PC-3 (cell line): ENCODE measurements at regions not wholly inside any gene's neighbourhood (a gene's known extent, or its start where the extent isn't known, plus 50 kb on each side); places are given as distances from the start of the nearest gene placed in this dataset.

Experiments
- ATAC-seq: fragments of 200-7000 bp; cut with Tn5 transposase; 2 replicates; pipeline ENCODE4 v1.9.1; 2020; ENCODE audit warnings: mild to moderate bottlenecking, moderate library complexity
- BruUV-seq: library from RNA; stranded (reverse); fragments of 400-500 nt; replicated peaks from 2 replicates; lab custom pipeline; 2021; lab: Mats Ljungman, UMichigan
- CTCF ChIA-PET: fragments of 300-600 bp; sonication (Branson Sonifier 250); formaldehyde crosslinking; loops from one replicate; lab custom pipeline; 2022; ENCODE audit warnings: antibody characterized with exemption; lab: Charles Lee
- POLR2A ChIA-PET: fragments of 300-600 bp; sonication (Branson Sonifier 250); formaldehyde crosslinking; loops from one replicate; lab custom pipeline; 2022; ENCODE audit warnings: antibody characterized with exemption; ENCODE audit not compliant: unreplicated experiment; lab: Charles Lee
- DNase-seq: peaks from one replicate; pipeline ENCODE4 v3.0.0-alpha.2; 2015
- H2AFZ ChIP-seq: fragments of 300-600 bp; sonication (generic); 2 replicates; pipeline ENCODE4 v1.6.0; 2016; ENCODE audit warnings: antibody characterized with exemption, low read length
- H3F3A ChIP-seq: fragments of 300-600 bp; sonication (generic); one replicate; pipeline ENCODE4 v1.6.0; 2017; ENCODE audit warnings: antibody characterized with exemption, low read length, control low read depth, mild to moderate bottlenecking; ENCODE audit not compliant: unreplicated experiment
- H3K27ac ChIP-seq: fragments of 300-600 bp; sonication (generic); 2 replicates; pipeline ENCODE4 v1.5.1; 2016; ENCODE audit warnings: mild to moderate bottlenecking, low read length
- H3K27me3 ChIP-seq: fragments of 300-600 bp; sonication (generic); 2 replicates; pipeline ENCODE4 v1.6.1; 2016; ENCODE audit warnings: low read length, mixed read lengths
- H3K36me3 ChIP-seq: fragments of 300-600 bp; sonication (generic); 2 replicates; pipeline ENCODE4 v1.6.1; 2016; ENCODE audit warnings: low read depth, mixed run types, low read length, mixed read lengths
- H3K4me1 ChIP-seq: fragments of 300-600 bp; sonication (generic); 2 replicates; pipeline ENCODE4 v1.5.1; 2016; ENCODE audit warnings: low read length; ENCODE audit not compliant: insufficient read depth
- H3K4me2 ChIP-seq: fragments of 300-600 bp; sonication (generic); 2 replicates; pipeline ENCODE4 v1.6.0; 2016; ENCODE audit warnings: low read length
- H3K4me3 ChIP-seq: fragments of 300-600 bp; sonication (generic); 2 replicates; pipeline ENCODE4 v1.5.1; 2016; ENCODE audit warnings: mild to moderate bottlenecking, low read length, mixed read lengths
- H3K79me2 ChIP-seq: fragments of 300-600 bp; sonication (generic); 2 replicates; pipeline ENCODE4 v1.6.1; 2017; ENCODE audit warnings: low read length, mixed read lengths
- H3K9ac ChIP-seq: fragments of 300-600 bp; sonication (generic); 2 replicates; pipeline ENCODE4 v1.6.0; 2016; ENCODE audit warnings: mild to moderate bottlenecking, low read length
- H3K9me2 ChIP-seq: fragments of 300-600 bp; sonication (generic); replicated peaks from 2 replicates; pipeline ENCODE4 v1.6.1; 2016; ENCODE audit warnings: mixed run types, low read length, mixed read lengths
- H3K9me3 ChIP-seq: fragments of 300-600 bp; sonication (generic); 2 replicates; pipeline ENCODE4 v1.6.1; 2016; ENCODE audit warnings: low read length, mixed read lengths
- H4K20me1 ChIP-seq: fragments of 300-600 bp; sonication (generic); 2 replicates; pipeline ENCODE4 v1.6.1; 2016; ENCODE audit warnings: low read length, mixed read lengths
- EZH2 ChIP-seq: fragments of 300-600 bp; sonication (generic); IDR thresholded peaks from one replicate; pipeline ENCODE4 v1.6.1; 2017; ENCODE audit warnings: antibody characterized with exemption, mild to moderate bottlenecking, low read length; ENCODE audit not compliant: unreplicated experiment
- EZH2phosphoT487 ChIP-seq: fragments of 300-600 bp; sonication (generic); IDR thresholded peaks from 2 replicates; pipeline ENCODE4 v1.6.1; 2018; ENCODE audit warnings: mild to moderate bottlenecking, antibody characterized with exemption, low read length, borderline replicate concordance
- intact Hi-C: fragments of 100-400 bp; cut with micrococcal nuclease; formaldehyde crosslinking; loops from 2 replicates; pipeline ENCODE4 v1.9.0; 2023
- TF ChIP-seq, protein P1 (sequence below): fragments of 300-600 bp; sonication (generic); conservative IDR thresholded peaks from 2 replicates; pipeline ENCODE4 v1.5.1; 2017; ENCODE audit warnings: antibody characterized with exemption, low read depth, mild to moderate bottlenecking, low read length

DNA sequence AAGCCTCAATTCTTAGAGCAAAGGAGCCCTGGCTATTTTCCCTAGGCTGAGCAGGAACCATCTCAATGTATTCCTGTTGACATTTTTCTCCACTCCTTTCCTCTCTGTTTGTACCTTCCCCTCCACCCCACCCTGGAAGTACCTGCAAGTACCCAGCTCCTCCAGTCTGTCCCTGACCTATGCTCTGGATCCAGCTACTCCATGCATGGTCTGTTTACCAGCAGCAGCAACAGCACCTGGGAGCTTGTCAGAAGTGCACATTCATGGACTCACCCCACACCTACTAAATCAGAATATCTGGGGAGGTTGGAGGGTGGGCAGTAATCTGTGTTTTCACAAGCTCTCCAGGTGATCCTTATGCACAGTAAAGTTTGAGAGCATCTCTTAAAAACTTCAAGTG, 240.7 kb upstream of the UMPS start:
- H3K27me3 ChIP-seq = no peaks in the 10 kb centered on the region
- ChIA-PET CTCF (no interaction called here), POLR2A (no interaction called here)

DNA sequence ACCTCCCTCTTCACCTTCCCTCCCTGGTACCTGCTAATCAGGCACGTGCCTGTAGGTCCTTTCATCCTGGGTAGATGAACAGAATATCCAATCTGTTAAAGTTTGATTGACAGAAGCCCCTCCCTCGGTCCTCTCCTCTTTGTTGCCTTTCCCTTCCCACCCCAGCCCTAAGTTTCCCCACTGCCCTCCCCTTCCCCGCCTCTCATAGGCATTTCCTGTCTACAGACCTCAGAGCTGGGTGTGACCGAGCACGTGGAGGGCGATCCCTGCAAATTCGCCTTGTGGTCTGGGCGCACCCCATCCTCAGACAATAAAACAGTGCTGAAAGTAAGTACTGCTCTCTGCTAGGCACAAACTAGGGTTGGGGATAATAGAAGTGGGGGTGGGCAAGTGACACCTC, 239.2 kb upstream of the UMPS start:
- H3K79me2 ChIP-seq = no peaks in the 10 kb centered on the region
- no peaks in the 10 kb centered on the region for H3F3A ChIP-seq
- no peak for ATAC-seq
- no peak for DNase-seq
- intact Hi-C loops = no loop called here
- H3K9me3 ChIP-seq = no peaks in the 10 kb centered on the region
- no peak for TF ChIP-seq EZH2
- TF ChIP-seq, protein P1, sequence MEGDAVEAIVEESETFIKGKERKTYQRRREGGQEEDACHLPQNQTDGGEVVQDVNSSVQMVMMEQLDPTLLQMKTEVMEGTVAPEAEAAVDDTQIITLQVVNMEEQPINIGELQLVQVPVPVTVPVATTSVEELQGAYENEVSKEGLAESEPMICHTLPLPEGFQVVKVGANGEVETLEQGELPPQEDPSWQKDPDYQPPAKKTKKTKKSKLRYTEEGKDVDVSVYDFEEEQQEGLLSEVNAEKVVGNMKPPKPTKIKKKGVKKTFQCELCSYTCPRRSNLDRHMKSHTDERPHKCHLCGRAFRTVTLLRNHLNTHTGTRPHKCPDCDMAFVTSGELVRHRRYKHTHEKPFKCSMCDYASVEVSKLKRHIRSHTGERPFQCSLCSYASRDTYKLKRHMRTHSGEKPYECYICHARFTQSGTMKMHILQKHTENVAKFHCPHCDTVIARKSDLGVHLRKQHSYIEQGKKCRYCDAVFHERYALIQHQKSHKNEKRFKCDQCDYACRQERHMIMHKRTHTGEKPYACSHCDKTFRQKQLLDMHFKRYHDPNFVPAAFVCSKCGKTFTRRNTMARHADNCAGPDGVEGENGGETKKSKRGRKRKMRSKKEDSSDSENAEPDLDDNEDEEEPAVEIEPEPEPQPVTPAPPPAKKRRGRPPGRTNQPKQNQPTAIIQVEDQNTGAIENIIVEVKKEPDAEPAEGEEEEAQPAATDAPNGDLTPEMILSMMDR = no peak
- H3K4me2 ChIP-seq = no peak overlapping the region
- no peaks in the 10 kb centered on the region for H3K9me2 ChIP-seq
- no peak overlapping the region for H3K27ac ChIP-seq
- H3K27me3 ChIP-seq = no peaks in the 10 kb centered on the region
- ChIA-PET POLR2A (interaction anchor here (0.8 kb wide), 1 partner anchor 575 kb away, joined by 4 read pairs; no protein-coding TSS in a partner anchor), CTCF (no interaction called here)
- no peaks in the 10 kb centered on the region for H3K36me3 ChIP-seq
- H3K4me3 ChIP-seq = no peak overlapping the region
- no TSS peak for BruUV-seq
- H4K20me1 ChIP-seq = no peaks in the 10 kb centered on the region
- H3K4me1 ChIP-seq = peaks cover 6% of the 10 kb centered on the region; the same call in 1 of the 2 replicates
- no peak overlapping the region for H3K9ac ChIP-seq
- no peak overlapping the region for H2AFZ ChIP-seq

More for the DNA sequence above, 240.7 kb upstream of the UMPS start:
- H3K9ac ChIP-seq = no peak overlapping the region
- no TSS peak for BruUV-seq
- peaks cover 6% of the 10 kb centered on the region; the same call in 1 of the 2 replicates for H3K4me1 ChIP-seq
- intact Hi-C loops = no loop called here
- H3K9me2 ChIP-seq = no peaks in the 10 kb centered on the region
- H3K4me3 ChIP-seq = no peak overlapping the region
- TF ChIP-seq, protein P1 = no peak
- TF ChIP-seq EZH2phosphoT487 (no peak), EZH2 (no peak)
- DNase-seq (no peak), ATAC-seq (no peak)
- H2AFZ ChIP-seq = no peak overlapping the region
- H4K20me1 ChIP-seq = no peaks in the 10 kb centered on the region
- H3K79me2 ChIP-seq = no peaks in the 10 kb centered on the region
- no peaks in the 10 kb centered on the region for H3K36me3 ChIP-seq
- no peaks in the 10 kb centered on the region for H3K9me3 ChIP-seq
- no peak overlapping the region for H3K27ac ChIP-seq
- H3F3A ChIP-seq = no peaks in the 10 kb centered on the region
- no peak overlapping the region for H3K4me2 ChIP-seq

DNA sequence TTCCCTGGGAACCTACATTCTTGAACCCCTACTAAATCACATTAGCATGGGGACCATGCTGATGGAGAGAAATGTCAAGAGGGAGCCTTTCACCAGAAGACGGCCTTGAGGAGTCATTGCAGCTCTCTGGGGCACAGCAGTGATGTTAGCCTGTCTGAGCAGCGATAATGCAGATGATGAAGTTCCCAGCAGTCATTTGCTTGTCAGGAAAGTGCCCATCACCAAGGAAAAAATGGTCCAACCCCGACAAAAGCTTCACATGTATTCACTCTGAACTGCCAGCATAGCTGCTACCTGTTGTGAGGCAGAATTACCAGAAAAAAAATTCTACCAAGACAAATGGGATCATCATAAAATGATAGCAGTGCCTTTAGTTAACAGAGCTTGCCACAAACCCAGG, 238.4 kb upstream of the UMPS start:
- DNase-seq (no peak), ATAC-seq (no peak)
- H3K4me1 ChIP-seq = peaks cover 6% of the 10 kb centered on the region; the same call in 1 of the 2 replicates
- no TSS peak for BruUV-seq
- H3K9ac ChIP-seq = no peak overlapping the region
- no peak overlapping the region for H3K4me2 ChIP-seq
- ChIA-PET POLR2A (no interaction called here), CTCF (no interaction called here)
- no peak overlapping the region for H3K4me3 ChIP-seq
- H3F3A ChIP-seq = no peaks in the 10 kb centered on the region
- H3K27ac ChIP-seq = no peak overlapping the region
- no peak for TF ChIP-seq EZH2phosphoT487
- TF ChIP-seq EZH2 = no peak
- TF ChIP-seq, protein P1 = no peak
- H3K9me2 ChIP-seq = no peaks in the 10 kb centered on the region
- no peaks in the 10 kb centered on the region for H3K9me3 ChIP-seq
- no peaks in the 10 kb centered on the region for H3K79me2 ChIP-seq
- H3K36me3 ChIP-seq = no peaks in the 10 kb centered on the region
- no peaks in the 10 kb centered on the region for H4K20me1 ChIP-seq
- intact Hi-C loops = loop anchor here (1.0 kb wide), 1 partner anchor 58 kb away; no protein-coding TSS in a partner anchor
- H3K27me3 ChIP-seq = no peaks in the 10 kb centered on the region
- no peak overlapping the region for H2AFZ ChIP-seq
